Mucosa of rectum (tissue), 2 donors: ENCODE measurements at regions not wholly inside any gene's neighbourhood (a gene's known extent, or its start where the extent isn't known, plus 50 kb on each side); places are given as distances from the start of the nearest gene placed in this dataset.

Experiments
- H3K27ac ChIP-seq, 2 donors: one replicate each; pipeline ENCODE4 v1.7.0; 2013; ENCODE audit warnings: inconsistent platforms in 2 of 2, low read depth in 2 of 2, low read length in 2 of 2
- H3K27me3 ChIP-seq, 2 donors: one replicate each; pipeline ENCODE4 v1.7.0; 2013; ENCODE audit warnings: low read length in 2 of 2; ENCODE audit not compliant: control insufficient read depth in 2 of 2, insufficient read depth in 2 of 2
- H3K36me3 ChIP-seq, 2 donors: one replicate each; pipeline ENCODE4 v1.7.0; 2013; ENCODE audit warnings: low read length in 2 of 2; ENCODE audit not compliant: control insufficient read depth in 2 of 2, insufficient read depth in 2 of 2
- H3K4me1 ChIP-seq, 2 donors: one replicate each; pipeline ENCODE4 v1.7.0; 2013; ENCODE audit warnings: low read length in 2 of 2, mild to moderate bottlenecking in 1 of 2; ENCODE audit not compliant: control insufficient read depth in 2 of 2, insufficient read depth in 2 of 2
- H3K4me3 ChIP-seq, 2 donors: one replicate each; pipeline ENCODE4 v1.7.0; 2013; ENCODE audit warnings: low read length in 2 of 2
- H3K9ac ChIP-seq, 2 donors: one replicate each; pipeline ENCODE4 v1.7.0; 2013; ENCODE audit warnings: low read length in 2 of 2, low read depth in 1 of 2, mild to moderate bottlenecking in 1 of 2
- H3K9me3 ChIP-seq, 2 donors: one replicate each; pipeline ENCODE4 v1.7.0; 2013; ENCODE audit warnings: low read length in 2 of 2; ENCODE audit not compliant: control insufficient read depth in 2 of 2
- donor health status: healthy.
- donor health status: Normal muscosa, but diverticular disease.

- H3K4me1 ChIP-seq: peaks cover 0 to 2% of the 10 kb centered on the region in 2 donors
- H3K4me3 ChIP-seq: no peak overlapping the region
- H3K9me3 ChIP-seq: no peaks in the 10 kb centered on the region
- no peaks in the 10 kb centered on the region for H3K27me3 ChIP-seq
- no peak overlapping the region for H3K27ac ChIP-seq
- no peak overlapping the region for H3K9ac ChIP-seq
- no peaks in the 10 kb centered on the region for H3K36me3 ChIP-seq
These were observed 383.3 kb downstream of the MN1 start for GRCh38 chr22:27418261-27418660.

GRCh38 chr22:27419473-27419872, 382.1 kb downstream of the MN1 start:
- no peaks in the 10 kb centered on the region for H3K36me3 ChIP-seq
- H3K4me3 ChIP-seq: no peak overlapping the region
- H3K4me1 ChIP-seq: peaks cover 0 to 2% of the 10 kb centered on the region in 2 donors
- no peaks in the 10 kb centered on the region for H3K27me3 ChIP-seq
- no peak overlapping the region for H3K9ac ChIP-seq
- no peak overlapping the region for H3K27ac ChIP-seq
- no peaks in the 10 kb centered on the region for H3K9me3 ChIP-seq

- Histone ChIP-seq H3K36me3 (no peaks in the 10 kb centered on the region), H3K4me3 (no peak overlapping the region), H3K27ac (no peak overlapping the region), H3K27me3 (no peaks in the 10 kb centered on the region), H3K9me3 (no peaks in the 10 kb centered on the region), H3K4me1 (peaks cover 0 to 2% of the 10 kb centered on the region in 2 donors), H3K9ac (no peak overlapping the region)
These were observed 381.2 kb downstream of the MN1 start for GRCh38 chr22:27420195-27420816.

DNA sequence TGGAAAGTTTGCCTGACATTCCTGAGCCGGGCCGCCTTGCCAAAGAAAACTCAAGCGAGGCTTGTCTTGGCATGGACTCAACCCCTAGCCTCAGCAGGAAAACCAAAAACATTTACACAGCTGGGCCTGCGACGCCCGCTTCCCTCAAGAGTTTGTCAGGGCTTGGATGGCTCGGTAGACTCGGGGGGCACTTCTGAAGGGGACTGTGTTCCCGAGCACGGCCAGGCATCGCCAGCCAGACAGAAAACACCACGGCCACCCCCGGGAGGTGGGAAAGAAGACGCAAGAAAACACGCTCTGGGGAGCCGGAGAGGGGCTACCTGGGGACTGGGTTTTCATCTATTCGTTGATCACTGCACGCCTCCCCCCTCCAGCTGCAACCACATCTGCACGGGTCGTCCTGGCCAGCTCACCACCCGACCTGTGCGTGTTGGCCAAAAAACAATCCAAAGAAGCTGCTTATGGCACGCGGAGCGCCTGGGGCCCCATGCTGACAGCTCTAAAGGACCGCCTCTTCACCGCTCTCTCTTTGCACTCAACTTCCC, 380.7 kb downstream of the MN1 start:
- no peaks in the 10 kb centered on the region for H3K9me3 ChIP-seq
- peaks cover 0 to 2% of the 10 kb centered on the region in 2 donors for H3K4me1 ChIP-seq
- H3K27me3 ChIP-seq: no peaks in the 10 kb centered on the region
- H3K9ac ChIP-seq: no peak overlapping the region
- no peak overlapping the region for H3K4me3 ChIP-seq
- no peak overlapping the region for H3K27ac ChIP-seq
- H3K36me3 ChIP-seq: no peaks in the 10 kb centered on the region

DNA sequence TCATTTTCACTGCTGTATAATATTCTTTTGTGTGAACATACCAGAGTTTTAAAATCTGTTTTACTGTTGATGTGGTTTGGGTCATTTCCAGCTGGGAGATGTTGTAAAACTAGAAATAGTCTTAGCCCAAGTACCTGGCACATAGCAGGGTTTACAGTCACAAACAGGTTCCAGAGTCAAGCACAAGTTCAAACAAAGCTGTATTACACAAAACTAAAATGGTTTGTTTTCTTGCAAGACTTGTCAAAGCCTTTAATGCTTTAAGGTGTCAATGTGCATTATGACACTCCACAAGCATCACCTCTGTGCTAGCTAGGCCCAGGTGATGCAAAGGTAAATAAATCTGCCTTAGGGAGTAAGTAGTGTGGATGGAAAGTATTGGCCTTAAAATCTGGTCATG, 379.1 kb downstream of the MN1 start:
- no peak overlapping the region for H3K4me3 ChIP-seq
- H3K27me3 ChIP-seq: no peaks in the 10 kb centered on the region
- no peaks in the 10 kb centered on the region for H3K9me3 ChIP-seq
- H3K36me3 ChIP-seq: no peaks in the 10 kb centered on the region
- H3K27ac ChIP-seq: no peak overlapping the region
- no peak overlapping the region for H3K9ac ChIP-seq
- H3K4me1 ChIP-seq: peaks cover 0 to 2% of the 10 kb centered on the region in 2 donors

DNA sequence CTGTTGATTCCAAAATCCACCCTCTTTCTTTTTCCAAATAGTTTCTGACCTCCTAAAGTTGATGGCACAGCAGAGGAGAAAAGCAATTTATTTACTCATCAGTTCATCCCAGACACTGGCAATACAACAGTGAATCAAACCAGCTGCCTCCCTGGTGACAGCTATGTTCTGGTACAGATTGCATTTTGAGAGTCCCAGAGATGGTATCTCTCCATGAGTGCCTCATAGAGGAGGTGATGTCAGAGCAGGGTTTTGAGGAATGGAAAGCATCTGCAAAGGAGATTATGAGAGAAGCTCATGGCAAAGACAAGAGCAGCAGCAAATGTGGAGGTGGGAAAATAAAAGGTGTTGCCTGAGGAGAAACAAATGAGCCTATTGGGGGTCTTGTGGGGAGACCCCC, 377.2 kb downstream of the MN1 start:
- Histone ChIP-seq H3K4me1 (peaks cover 0 to 2% of the 10 kb centered on the region in 2 donors), H3K27ac (no peak overlapping the region), H3K9me3 (no peaks in the 10 kb centered on the region), H3K36me3 (no peaks in the 10 kb centered on the region), H3K9ac (no peak overlapping the region), H3K27me3 (no peaks in the 10 kb centered on the region), H3K4me3 (no peak overlapping the region)

DNA sequence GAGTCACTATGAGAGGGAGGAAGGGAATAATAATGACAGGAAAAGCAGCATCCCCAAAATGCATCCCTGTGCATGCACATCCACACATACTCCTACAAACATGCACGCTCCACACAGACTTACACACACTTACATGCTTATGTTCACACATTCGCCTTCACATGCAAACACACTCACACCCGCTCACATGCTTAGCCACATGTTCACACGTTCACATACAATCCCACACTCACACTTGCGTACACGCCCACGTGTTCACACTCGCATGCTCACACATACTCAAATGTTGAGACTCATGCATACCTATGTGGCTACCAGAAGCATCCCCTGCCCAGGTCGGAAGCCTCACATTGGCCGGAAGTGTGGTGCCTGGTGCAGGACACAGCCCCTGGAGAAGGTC, 372.1 kb downstream of the MN1 start:
- Histone ChIP-seq H3K4me1 (no peaks in the 10 kb centered on the region), H3K27me3 (no peaks in the 10 kb centered on the region), H3K4me3 (no peak overlapping the region)

GRCh38 chr22:27431081-27431480, 370.5 kb downstream of the MN1 start:
- Histone ChIP-seq H3K27me3 (no peaks in the 10 kb centered on the region), H3K27ac (no peak overlapping the region), H3K9ac (no peak overlapping the region), H3K4me1 (no peaks in the 10 kb centered on the region), H3K9me3 (no peaks in the 10 kb centered on the region), H3K4me3 (no peak overlapping the region), H3K36me3 (no peaks in the 10 kb centered on the region)

More for the DNA sequence above, 372.1 kb downstream of the MN1 start:
- Histone ChIP-seq H3K9me3 (no peaks in the 10 kb centered on the region), H3K9ac (no peak overlapping the region), H3K27ac (no peak overlapping the region), H3K36me3 (no peaks in the 10 kb centered on the region)

DNA sequence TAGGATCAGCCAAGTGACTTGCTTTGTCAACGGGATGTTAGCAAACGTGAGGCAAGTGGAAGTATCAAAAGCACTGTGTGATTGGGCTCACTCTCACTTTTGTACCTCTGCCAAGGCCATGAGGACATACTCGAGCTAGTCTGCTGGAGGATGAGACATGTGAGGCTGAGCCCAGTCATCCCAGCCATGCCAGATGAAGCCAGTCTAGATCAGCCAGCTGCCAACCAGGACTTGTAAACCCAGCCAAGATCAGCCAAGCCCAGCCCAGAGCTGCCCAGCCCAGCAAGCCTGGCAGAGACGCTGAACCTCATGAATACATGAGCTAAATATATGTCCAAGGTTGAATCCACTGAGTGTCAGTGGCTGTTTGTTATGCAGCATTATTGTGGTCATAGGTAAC, 369.7 kb downstream of the MN1 start:
- no peaks in the 10 kb centered on the region for H3K27me3 ChIP-seq
- no peaks in the 10 kb centered on the region for H3K4me1 ChIP-seq
- H3K27ac ChIP-seq: no peak overlapping the region

GRCh38 chr22:27433099-27433498, 368.5 kb downstream of the MN1 start:
- Histone ChIP-seq H3K4me1 (no peaks in the 10 kb centered on the region), H3K36me3 (no peaks in the 10 kb centered on the region), H3K9ac (no peak overlapping the region), H3K9me3 (no peaks in the 10 kb centered on the region), H3K4me3 (no peak overlapping the region), H3K27me3 (no peaks in the 10 kb centered on the region), H3K27ac (no peak overlapping the region)

More for the DNA sequence above, 369.7 kb downstream of the MN1 start:
- Histone ChIP-seq H3K36me3 (no peaks in the 10 kb centered on the region), H3K9me3 (no peaks in the 10 kb centered on the region), H3K4me3 (no peak overlapping the region), H3K9ac (no peak overlapping the region)
